ENCODE measurements at regions not wholly inside any gene's neighbourhood (a gene's known extent, or its start where the extent isn't known, plus 50 kb on each side); places are given as distances from the start of the nearest gene placed in this dataset.

DNA sequence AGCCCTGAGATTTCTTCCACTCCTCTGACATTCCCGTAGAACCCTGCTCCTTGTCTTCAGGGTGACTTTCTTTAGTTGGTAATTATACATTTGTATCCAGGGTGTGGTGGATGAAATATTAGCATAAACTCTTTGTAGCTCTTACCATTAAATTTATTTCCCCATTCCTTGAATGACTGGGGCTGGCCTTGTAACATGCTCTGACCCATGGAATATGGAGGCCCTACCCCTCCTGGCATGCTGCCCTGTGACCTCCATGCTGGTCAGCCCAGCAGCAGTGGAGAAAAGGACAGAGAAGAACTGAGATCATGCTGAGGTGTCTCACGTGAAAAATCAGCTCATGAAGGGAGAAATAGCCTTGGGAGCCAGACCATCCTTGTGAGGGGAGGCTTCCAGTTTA, 96.1 kb upstream of the PROK2 start:
- H3K27me3 ChIP-seq (ENCODE audit: insufficient read depth, low read length): peaks cover 2% of the 10 kb centered on the region
- no peak overlapping the region for H3K4me3 ChIP-seq (ENCODE audit: low read length)
- H2AFZ ChIP-seq (ENCODE audit: low read depth, low read length): no peak overlapping the region
- H3K4me1 ChIP-seq (ENCODE audit: insufficient read depth, low read length): peaks cover 10% of the 10 kb centered on the region
- H3K36me3 ChIP-seq (ENCODE audit: insufficient read depth, low read length): no peaks in the 10 kb centered on the region
- no peaks in the 10 kb centered on the region for H3K9me3 ChIP-seq (ENCODE audit: low read length)

DNA sequence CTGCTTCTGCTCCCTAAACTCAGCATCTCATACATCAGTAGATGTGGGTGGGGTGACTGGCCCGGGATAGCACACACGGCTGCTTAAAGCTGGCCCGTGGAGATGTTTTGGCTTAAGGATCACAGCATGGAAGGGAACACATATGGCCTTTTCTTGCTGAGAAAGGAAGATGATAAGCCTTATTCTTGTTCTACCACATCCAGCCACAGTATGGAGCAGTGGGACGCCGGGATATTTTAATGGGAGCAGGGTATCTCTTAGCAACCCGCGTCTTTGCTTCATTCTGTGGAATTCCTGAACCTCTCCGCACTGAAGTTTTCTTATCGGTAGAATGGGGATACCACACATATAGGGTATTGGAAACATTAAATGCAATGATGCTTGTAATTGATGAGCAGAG, 94.1 kb upstream of the PROK2 start:
- Histone ChIP-seq H3K27me3 (ENCODE audit: insufficient read depth, low read length) (peaks cover 2% of the 10 kb centered on the region), H3K9me3 (ENCODE audit: low read length) (no peaks in the 10 kb centered on the region), H2AFZ (ENCODE audit: low read depth, low read length) (no peak overlapping the region), H3K4me3 (ENCODE audit: low read length) (no peak overlapping the region), H3K36me3 (ENCODE audit: insufficient read depth, low read length) (no peaks in the 10 kb centered on the region), H3K4me1 (ENCODE audit: insufficient read depth, low read length) (no peaks in the 10 kb centered on the region)

GRCh38 chr3:71876135-71877105, 91.5 kb upstream of the PROK2 start:
- H3K27me3 ChIP-seq (ENCODE audit: insufficient read depth, low read length): peaks cover 2% of the 10 kb centered on the region
- H3K4me1 ChIP-seq (ENCODE audit: insufficient read depth, low read length): no peaks in the 10 kb centered on the region
- H3K36me3 ChIP-seq (ENCODE audit: insufficient read depth, low read length): no peaks in the 10 kb centered on the region
- no peak overlapping the region for H3K4me3 ChIP-seq (ENCODE audit: low read length)
- H2AFZ ChIP-seq (ENCODE audit: low read depth, low read length): no peak overlapping the region
- no peaks in the 10 kb centered on the region for H3K9me3 ChIP-seq (ENCODE audit: low read length)

DNA sequence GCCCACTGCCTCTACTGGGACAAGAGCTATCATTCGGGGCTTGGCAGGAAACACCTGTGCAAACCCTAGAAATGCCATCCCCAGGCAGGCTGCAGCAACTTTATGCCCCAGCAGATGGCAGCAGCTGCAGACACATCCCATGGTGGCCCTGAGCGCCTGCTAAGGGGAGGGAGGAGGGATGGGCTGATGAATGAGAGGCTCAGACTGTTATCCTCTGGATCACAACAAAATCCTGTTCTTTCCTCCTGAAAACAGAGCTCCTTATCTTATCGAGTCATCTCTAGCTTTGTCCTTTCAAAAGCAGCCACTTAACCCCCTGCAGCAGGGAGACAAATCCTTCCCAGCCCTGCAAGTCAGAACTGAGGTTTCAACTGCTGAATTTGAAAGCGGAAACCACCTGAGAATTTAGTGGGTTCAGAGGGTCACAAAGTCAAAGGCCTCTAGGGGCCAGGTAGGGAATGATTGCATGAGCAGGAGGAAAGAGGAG, 90.6 kb upstream of the PROK2 start:
- Histone ChIP-seq H3K4me1 (ENCODE audit: insufficient read depth, low read length) (no peaks in the 10 kb centered on the region), H3K9me3 (ENCODE audit: low read length) (no peaks in the 10 kb centered on the region), H3K36me3 (ENCODE audit: insufficient read depth, low read length) (no peaks in the 10 kb centered on the region), H2AFZ (ENCODE audit: low read depth, low read length) (no peak overlapping the region), H3K4me3 (ENCODE audit: low read length) (no peak overlapping the region), H3K27me3 (ENCODE audit: insufficient read depth, low read length) (peaks cover 2% of the 10 kb centered on the region)

GRCh38 chr3:71874618-71875017, 89.7 kb upstream of the PROK2 start:
- H3K27me3 ChIP-seq (ENCODE audit: insufficient read depth, low read length): peaks cover 2% of the 10 kb centered on the region
- H3K4me1 ChIP-seq (ENCODE audit: insufficient read depth, low read length): no peaks in the 10 kb centered on the region
- H2AFZ ChIP-seq (ENCODE audit: low read depth, low read length): no peak overlapping the region
- no peaks in the 10 kb centered on the region for H3K36me3 ChIP-seq (ENCODE audit: insufficient read depth, low read length)
- H3K9me3 ChIP-seq (ENCODE audit: low read length): no peaks in the 10 kb centered on the region
- H3K4me3 ChIP-seq (ENCODE audit: low read length): no peak overlapping the region

GRCh38 chr3:71873093-71873611, 88.2 kb upstream of the PROK2 start:
- no peaks in the 10 kb centered on the region for H3K4me1 ChIP-seq (ENCODE audit: insufficient read depth, low read length)
- no peaks in the 10 kb centered on the region for H3K36me3 ChIP-seq (ENCODE audit: insufficient read depth, low read length)
- no peaks in the 10 kb centered on the region for H3K9me3 ChIP-seq (ENCODE audit: low read length)
- no peaks in the 10 kb centered on the region for H3K27me3 ChIP-seq (ENCODE audit: insufficient read depth, low read length)
- H3K4me3 ChIP-seq (ENCODE audit: low read length): no peak overlapping the region
- H2AFZ ChIP-seq (ENCODE audit: low read depth, low read length): no peak overlapping the region

DNA sequence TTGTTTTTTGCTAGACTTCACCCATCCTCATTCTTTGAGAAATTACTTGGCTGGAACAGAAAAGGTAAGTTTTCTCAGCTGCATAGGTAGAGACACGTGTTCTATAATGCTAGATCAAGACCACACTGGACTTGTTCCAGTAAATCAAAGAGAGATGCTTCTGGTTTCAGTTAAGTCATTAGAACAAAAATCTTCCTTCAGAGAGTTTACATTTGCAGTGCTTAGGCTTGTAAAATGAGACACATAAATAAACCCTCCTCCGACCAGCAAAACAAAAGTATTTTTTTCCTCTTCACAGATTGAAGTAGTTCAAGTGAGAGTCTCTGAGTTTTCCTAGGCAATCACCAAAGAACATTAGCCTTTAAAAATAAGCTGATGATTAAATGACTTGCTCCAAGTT, 87.3 kb upstream of the PROK2 start:
- no peak overlapping the region for H3K4me3 ChIP-seq (ENCODE audit: low read length)
- H2AFZ ChIP-seq (ENCODE audit: low read depth, low read length): no peak overlapping the region
- H3K4me1 ChIP-seq (ENCODE audit: insufficient read depth, low read length): no peaks in the 10 kb centered on the region
- no peaks in the 10 kb centered on the region for H3K27me3 ChIP-seq (ENCODE audit: insufficient read depth, low read length)
- H3K36me3 ChIP-seq (ENCODE audit: insufficient read depth, low read length): no peaks in the 10 kb centered on the region
- H3K9me3 ChIP-seq (ENCODE audit: low read length): no peaks in the 10 kb centered on the region

GRCh38 chr3:71870966-71871512, 86.1 kb upstream of the PROK2 start:
- no peak overlapping the region for H3K4me3 ChIP-seq (ENCODE audit: low read length)
- no peaks in the 10 kb centered on the region for H3K9me3 ChIP-seq (ENCODE audit: low read length)
- H3K4me1 ChIP-seq (ENCODE audit: insufficient read depth, low read length): no peaks in the 10 kb centered on the region
- no peaks in the 10 kb centered on the region for H3K27me3 ChIP-seq (ENCODE audit: insufficient read depth, low read length)
- H2AFZ ChIP-seq (ENCODE audit: low read depth, low read length): no peak overlapping the region
- no peaks in the 10 kb centered on the region for H3K36me3 ChIP-seq (ENCODE audit: insufficient read depth, low read length)

- Histone ChIP-seq H2AFZ (ENCODE audit: low read depth, low read length) (no peak overlapping the region), H3K9me3 (ENCODE audit: low read length) (no peaks in the 10 kb centered on the region), H3K36me3 (ENCODE audit: insufficient read depth, low read length) (no peaks in the 10 kb centered on the region), H3K4me1 (ENCODE audit: insufficient read depth, low read length) (no peaks in the 10 kb centered on the region), H3K27me3 (ENCODE audit: insufficient read depth, low read length) (no peaks in the 10 kb centered on the region), H3K4me3 (ENCODE audit: low read length) (no peak overlapping the region)
Observed at GRCh38 chr3:71868876-71869275, 83.9 kb upstream of the PROK2 start.

DNA sequence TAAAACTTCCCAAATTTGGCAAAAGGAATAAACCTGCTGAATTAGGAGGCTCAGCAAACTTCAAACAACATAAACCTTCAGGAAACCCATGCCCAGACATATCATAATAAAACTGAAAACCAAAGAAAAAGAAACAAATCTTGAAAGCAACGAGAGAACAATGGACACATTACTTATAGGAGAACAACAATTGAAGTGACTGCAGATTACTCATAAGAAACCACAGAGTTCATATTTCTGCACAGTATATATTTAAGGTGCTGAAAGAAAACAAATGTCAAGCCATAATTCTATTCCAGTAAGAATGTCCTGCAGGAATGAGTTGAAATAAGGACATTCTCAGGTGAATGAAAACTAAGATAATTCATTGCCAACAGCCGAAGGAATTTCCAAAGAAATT, 80.8 kb upstream of the PROK2 start:
- Histone ChIP-seq H3K27me3 (ENCODE audit: insufficient read depth, low read length) (no peaks in the 10 kb centered on the region), H3K9me3 (ENCODE audit: low read length) (no peaks in the 10 kb centered on the region), H3K4me1 (ENCODE audit: insufficient read depth, low read length) (no peaks in the 10 kb centered on the region), H2AFZ (ENCODE audit: low read depth, low read length) (no peak overlapping the region), H3K4me3 (ENCODE audit: low read length) (no peak overlapping the region), H3K36me3 (ENCODE audit: insufficient read depth, low read length) (no peaks in the 10 kb centered on the region)

- Histone ChIP-seq H3K36me3 (ENCODE audit: insufficient read depth, low read length) (no peaks in the 10 kb centered on the region), H3K4me1 (ENCODE audit: insufficient read depth, low read length) (no peaks in the 10 kb centered on the region), H3K27me3 (ENCODE audit: insufficient read depth, low read length) (no peaks in the 10 kb centered on the region), H3K4me3 (ENCODE audit: low read length) (no peak overlapping the region), H3K9me3 (ENCODE audit: low read length) (peaks cover 5% of the 10 kb centered on the region), H2AFZ (ENCODE audit: low read depth, low read length) (no peak overlapping the region)
Observed at GRCh38 chr3:71863563-71864190, 78.7 kb upstream of the PROK2 start.

GRCh38 chr3:71862371-71863140, 77.6 kb upstream of the PROK2 start:
- no peaks in the 10 kb centered on the region for H3K36me3 ChIP-seq (ENCODE audit: insufficient read depth, low read length)
- no peak overlapping the region for H2AFZ ChIP-seq (ENCODE audit: low read depth, low read length)
- H3K4me3 ChIP-seq (ENCODE audit: low read length): no peak overlapping the region
- no peaks in the 10 kb centered on the region for H3K27me3 ChIP-seq (ENCODE audit: insufficient read depth, low read length)
- H3K9me3 ChIP-seq (ENCODE audit: low read length): peaks cover 5% of the 10 kb centered on the region
- H3K4me1 ChIP-seq (ENCODE audit: insufficient read depth, low read length): no peaks in the 10 kb centered on the region

Data from neuron (in vitro differentiated cells).